Stimulated activated CD8-positive, alpha-beta memory T cell treated with anti-CD3 and anti-CD28 coated beads, Interleukin-12 subunit alpha, Interleukin-12 subunit beta, amount 100 ng/mL, for 1 hour (primary cell): ENCODE measurements at regions not wholly inside any gene's neighbourhood (a gene's known extent, or its start where the extent isn't known, plus 50 kb on each side); places are given as distances from the start of the nearest gene placed in this dataset.

ENCODE experiments used
- DNase-seq: peaks from one replicate; pipeline ENCODE4 v3.0.0-alpha.2; 2020; ENCODE audit warnings: low read depth

DNA sequence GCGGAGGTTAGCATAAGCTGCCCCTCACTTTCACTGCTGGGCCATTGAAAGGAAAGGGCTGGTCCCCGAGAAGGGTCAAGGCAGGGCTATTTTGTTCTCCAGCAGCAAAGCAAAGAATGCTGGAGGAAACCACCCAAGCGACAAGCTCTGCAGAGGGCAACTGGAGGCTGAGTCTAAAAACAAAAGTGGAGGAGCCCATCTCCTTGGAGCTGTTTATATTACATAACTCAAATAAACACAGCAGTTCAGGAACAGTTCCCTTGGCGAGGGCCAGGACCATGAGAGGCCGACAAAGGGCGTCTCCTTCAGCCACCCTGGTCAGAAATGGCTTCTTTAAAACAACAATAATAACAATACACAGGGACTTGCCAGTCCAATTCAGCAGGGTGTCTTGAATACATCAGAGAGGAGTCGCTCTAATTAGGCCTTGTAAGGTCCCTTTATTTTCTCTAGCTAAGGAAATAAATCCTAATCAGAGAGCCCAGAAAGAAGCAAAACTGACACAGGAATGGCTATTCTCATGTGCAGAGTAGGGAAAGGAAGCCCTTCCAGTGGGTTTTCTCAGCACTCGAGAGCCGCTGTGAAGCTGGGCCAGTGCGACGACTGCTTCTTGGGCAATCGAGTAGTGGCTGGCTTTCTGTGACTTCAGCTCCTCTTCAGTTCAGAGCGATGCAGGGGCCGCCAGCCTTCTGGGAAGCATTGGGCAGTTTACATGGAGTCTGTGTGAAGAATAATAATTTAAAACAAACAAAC, 57.0 kb upstream of the TARBP1 start:
- DNase-seq, result no peak

- no peak for DNase-seq
Observed at GRCh38 chr1:234535218-234535617, 56.2 kb upstream of the TARBP1 start.

DNA sequence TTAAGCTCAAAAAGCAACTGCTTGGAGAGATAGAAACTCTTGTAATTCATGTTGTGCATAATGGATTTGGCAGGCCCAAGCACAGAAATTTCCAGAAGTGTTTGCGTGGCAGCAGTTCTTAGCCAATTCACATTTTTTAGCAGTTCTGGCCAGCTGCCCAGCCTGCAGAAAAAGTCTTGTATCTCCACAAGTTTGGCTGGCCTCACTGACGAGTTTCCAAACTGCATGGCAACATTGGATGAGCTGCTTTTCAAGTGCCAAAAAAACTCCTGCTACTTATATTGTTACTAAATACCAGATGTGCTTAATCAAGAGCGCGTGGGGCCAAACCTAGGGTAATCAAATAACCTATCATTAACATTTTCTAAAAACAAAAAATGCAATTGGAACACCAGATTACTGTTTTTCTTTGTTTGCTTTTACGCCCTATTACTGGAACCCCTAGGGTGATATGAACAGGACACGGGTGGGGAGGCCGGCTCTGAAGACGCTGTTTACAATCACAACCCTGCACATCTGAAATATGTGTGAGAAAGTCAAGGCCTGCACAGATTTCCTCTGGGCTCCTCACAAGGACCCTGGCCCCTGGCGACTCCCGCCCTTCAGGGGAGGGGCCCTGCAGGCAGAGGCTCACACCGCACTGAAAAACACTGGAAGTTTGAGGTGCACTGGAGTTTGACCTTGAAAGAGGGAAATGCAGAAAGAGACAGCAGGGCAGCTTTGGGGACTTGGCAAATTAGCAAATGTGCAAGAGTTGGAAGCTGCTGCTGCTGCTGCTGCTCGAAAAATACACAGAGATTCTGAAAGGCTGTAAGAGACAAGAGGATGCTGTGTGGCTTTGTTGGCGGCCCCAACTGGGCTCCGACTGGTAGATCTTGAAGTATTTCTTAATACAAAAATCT, 55.2 kb upstream of the TARBP1 start:
- no peak for DNase-seq

- DNase-seq, result no peak
Observed at GRCh38 chr1:234533034-234533891, 54.3 kb upstream of the TARBP1 start.

DNA sequence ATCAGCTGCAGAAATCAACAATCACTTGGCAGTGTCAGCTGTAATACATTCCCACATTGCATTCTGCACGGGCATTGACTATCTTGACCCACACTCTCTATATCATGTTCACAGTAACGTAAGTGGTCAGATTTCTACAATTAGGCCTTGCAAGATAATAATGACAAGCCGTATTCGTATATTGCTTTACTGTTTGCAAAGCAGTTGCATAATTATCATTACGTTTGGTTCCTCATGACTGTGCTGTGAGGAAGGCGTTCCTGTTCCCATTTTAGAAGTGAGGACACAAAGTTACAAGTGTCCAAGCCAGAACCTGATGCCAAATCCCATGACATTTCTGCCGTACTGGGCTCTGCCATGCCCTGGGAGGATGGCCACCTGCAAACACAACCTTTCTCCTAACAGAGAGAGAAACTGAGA, 53.5 kb upstream of the TARBP1 start:
- DNase-seq, result no peak

DNA sequence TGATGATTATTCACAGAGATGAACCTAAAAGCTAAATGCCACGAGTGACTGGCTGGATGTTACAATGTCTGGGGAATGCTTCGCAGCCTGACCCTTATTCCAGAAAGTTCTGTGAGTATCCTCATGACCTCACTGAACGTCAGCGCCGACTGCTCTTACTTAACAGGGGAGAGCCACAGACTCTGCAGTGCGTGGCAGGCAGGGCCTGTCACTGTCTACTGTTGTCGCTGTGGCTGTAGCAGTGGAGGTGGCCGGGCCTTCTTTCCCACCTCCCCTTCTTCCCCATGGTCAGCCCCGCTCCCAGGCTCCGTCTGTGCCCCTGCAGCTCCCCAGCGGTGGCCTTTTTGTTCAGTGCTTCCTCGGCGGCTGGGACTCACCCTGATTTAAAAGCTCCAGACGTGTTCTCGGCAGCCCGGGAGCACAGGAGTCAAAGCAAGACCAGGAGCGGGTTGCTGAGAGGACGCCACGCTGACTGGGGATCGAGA, 52.2 kb upstream of the TARBP1 start:
- DNase-seq, result no peak

GRCh38 chr1:234530672-234531071, 51.7 kb upstream of the TARBP1 start:
- DNase-seq, result no peak

DNA sequence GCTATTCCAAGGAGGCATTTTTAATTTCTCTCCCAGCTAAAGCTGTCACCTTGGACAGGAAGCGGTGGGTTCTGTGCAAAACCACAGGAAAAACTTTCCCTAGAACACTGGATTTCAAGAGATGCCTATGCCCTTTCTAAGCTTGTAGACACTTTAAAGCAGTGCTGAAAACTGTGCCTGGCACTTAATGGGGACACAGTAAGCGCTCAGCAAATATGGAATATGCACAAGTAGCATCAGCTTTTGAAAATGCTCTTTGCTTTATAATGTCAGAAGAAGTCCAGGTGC, 50.9 kb upstream of the TARBP1 start:
- no peak for DNase-seq

DNA sequence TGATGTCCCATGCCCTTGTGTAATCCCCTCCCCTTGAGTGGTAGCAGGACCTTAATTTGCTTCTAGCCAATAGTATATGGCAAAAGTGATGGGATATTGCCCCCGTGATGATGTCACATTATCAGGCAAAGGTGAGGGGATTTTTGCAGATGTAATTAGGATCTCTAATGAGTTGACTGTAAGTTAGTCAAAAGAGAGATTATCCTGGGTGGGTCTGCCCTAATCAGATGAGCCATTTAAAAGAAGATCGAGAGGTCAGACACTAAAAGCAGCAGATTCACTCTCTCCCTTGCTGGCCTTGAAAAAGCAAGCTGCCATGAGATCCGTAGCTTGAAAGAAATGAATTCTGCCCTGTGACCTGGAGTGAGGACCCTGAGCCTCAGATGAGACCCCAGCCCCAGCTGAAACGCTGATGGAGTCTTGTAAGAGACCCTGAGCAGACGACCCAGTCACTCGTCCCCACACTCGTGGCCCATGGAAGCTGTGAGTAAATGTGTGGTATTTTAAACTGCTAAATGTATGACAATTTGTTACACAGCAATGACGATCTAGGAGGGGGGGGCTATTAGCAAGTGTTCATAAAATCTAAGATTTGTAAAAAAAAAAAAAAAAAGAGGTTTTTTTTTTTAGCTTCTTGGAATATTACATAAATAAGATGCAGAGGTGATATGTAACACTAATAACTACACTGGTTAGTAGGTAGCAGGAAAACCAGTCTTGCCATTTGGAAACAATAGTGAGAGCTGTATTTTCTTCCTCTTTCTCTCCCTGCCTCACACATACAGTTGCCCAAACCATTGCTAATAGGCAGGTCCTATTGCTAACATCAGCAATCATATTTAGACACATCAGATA, 50.3 kb upstream of the TARBP1 start:
- DNase-seq, result no peak
